HG02943 (cell line): ENCODE measurements at regions not wholly inside any gene's neighbourhood (a gene's known extent, or its start where the extent isn't known, plus 50 kb on each side); places are given as distances from the start of the nearest gene placed in this dataset.
"Not testable (repeated sequence)": the region's sequence is repeated elsewhere in the genome, so short reads cannot be mapped to it uniquely, and the experiment has no call there.

ENCODE experiments used
- ATAC-seq: cut with Tn5 transposase; IDR thresholded peaks from one replicate; pipeline ENCODE4 v1.9.1; 2021; ENCODE audit warnings: mild to moderate bottlenecking, low read depth, moderate library complexity; ENCODE audit not compliant: unreplicated experiment

DNA sequence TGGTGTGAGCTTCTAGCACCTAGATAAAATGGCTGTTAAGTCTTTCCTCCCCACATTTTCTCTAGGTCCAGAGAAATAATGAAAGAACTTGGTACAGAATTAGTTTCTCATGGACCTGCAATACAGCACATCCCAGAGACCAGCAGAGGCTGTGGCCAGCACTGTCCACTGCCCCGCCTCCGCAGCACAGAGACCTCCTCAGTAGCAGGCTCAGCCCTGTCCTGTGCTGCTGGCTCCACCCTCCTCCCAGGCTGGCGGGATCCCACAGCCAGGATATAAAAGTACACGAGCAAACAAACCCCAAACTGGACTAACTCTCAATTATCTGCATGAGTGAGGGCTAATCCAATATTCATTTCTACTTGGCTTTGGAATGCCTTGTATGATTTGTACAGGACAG is 401.5 kb downstream of the RPS6KC1 start:
- no peak for ATAC-seq

GRCh38 chr1:213457186-213457585 is 406.1 kb downstream of the RPS6KC1 start:
- no peak for ATAC-seq

- ATAC-seq = no peak
Measured at GRCh38 chr1:213457733-213458132, 406.7 kb downstream of the RPS6KC1 start.

DNA sequence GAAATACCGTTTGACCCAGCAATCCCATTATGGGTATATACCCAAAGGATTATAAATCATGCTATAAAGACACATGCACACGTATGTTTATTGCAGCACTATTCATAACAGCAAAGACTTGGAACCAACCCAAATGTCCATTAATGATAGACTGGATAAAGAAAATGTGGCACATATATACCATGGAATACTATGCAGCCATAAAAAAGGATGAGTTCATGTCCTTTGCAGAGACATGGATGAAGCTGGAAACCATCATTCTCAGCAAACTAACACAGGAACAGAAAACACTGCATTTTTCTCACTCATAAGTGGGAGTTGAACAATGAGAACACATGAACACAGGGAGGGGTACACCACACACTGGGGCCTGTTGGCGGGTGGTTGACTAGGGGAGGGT is 411.3 kb downstream of the RPS6KC1 start:
- ATAC-seq = not testable (repeated sequence)

GRCh38 chr1:213464786-213465460 is 413.9 kb downstream of the RPS6KC1 start:
- no peak for ATAC-seq

- no peak for ATAC-seq
Measured at GRCh38 chr1:213466541-213466940, 415.5 kb downstream of the RPS6KC1 start.

- ATAC-seq = no peak
Measured at GRCh38 chr1:213474054-213474453, 423.0 kb downstream of the RPS6KC1 start.

- ATAC-seq = no peak
Measured at GRCh38 chr1:213481395-213481794, 430.4 kb downstream of the RPS6KC1 start.

GRCh38 chr1:213484333-213484732 is 433.3 kb downstream of the RPS6KC1 start:
- no peak for ATAC-seq

GRCh38 chr1:213484758-213485157 is 433.7 kb downstream of the RPS6KC1 start:
- no peak for ATAC-seq

DNA sequence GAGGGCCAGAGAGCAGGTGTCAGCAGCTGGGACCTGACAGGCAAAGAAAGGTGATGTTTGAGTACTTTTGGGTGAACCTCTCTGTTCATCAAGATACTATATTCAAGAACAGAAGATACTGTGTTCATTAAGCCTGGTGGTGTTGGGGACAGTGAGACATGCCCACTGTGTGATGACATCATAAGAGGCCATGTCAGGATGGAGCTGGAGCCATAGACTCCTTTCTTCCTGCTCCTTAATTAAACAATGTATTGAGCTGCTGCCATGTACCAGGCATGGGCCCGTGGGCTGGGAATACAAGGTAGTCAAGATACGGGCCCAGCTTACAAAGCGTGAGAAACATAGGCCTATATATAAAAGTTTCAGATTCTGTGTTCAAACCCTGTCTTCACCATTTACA is 435.4 kb downstream of the RPS6KC1 start:
- ATAC-seq = no peak

DNA sequence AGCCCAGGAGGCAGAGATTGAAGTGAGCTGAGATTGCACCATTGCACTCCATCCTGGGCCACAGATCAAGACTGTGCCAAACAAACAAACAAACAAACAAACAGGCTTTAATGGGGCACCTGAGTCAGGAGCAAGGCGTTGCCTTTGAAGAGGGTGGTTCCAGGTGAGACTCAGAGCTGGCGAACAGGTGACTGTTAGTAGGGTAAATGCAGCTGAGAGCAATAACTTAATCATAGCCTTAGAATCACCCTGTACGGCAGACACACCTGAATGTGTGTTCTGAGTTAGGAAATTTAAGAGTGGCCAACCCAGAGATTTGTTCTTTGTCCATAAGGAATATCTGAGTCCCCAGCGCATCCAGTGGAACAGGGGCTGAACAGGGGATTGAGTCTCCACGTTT is 440.4 kb downstream of the RPS6KC1 start:
- ATAC-seq = no peak

GRCh38 chr1:213492161-213493041 is 441.4 kb downstream of the RPS6KC1 start:
- no peak for ATAC-seq

- ATAC-seq = no peak
Measured at GRCh38 chr1:213499444-213499843, 448.4 kb downstream of the RPS6KC1 start.

- ATAC-seq = no peak
Measured at GRCh38 chr1:213507472-213508223, 456.6 kb downstream of the RPS6KC1 start.

DNA sequence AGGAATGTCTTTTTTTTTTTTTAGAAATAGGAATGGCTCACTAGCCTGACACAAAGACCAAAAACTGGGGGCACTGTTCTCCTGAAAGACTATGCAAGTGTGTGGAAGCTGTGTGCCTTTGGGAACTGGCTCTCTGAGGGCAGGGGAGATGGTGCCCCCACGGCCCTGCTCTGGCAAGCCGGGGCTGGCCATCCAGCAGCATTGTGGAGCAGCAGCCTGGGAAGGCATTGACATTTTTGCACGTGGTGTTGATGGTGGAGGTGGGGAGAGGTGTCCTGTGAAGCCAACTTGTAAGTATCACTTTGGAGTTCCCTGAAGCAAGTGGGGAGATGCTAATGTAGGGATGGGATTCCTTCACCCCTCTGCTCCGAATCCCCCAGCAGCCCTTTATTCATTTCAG is 460.1 kb downstream of the RPS6KC1 start:
- ATAC-seq = no peak

GRCh38 chr1:213512316-213512715 is 461.3 kb downstream of the RPS6KC1 start:
- ATAC-seq = no peak

DNA sequence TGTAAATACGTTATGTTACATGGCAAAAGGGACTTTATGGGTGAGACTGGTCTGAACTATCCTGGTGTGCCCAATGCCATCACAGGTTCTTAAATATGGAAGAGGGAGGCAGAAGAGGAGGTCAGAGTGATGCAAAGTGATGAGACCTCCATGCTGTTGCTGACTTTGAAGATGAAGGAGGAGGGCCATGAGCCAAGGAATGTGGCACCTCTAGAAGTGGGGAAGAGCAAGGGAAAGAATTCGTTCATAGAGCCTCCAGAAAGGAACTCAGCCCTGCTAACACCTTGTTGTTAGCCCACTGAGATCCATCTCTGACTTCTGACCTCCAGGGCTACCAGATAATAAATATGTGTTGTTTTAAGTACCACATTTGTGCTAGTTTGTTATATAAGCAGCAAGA is 462.0 kb downstream of the RPS6KC1 start:
- no peak for ATAC-seq

DNA sequence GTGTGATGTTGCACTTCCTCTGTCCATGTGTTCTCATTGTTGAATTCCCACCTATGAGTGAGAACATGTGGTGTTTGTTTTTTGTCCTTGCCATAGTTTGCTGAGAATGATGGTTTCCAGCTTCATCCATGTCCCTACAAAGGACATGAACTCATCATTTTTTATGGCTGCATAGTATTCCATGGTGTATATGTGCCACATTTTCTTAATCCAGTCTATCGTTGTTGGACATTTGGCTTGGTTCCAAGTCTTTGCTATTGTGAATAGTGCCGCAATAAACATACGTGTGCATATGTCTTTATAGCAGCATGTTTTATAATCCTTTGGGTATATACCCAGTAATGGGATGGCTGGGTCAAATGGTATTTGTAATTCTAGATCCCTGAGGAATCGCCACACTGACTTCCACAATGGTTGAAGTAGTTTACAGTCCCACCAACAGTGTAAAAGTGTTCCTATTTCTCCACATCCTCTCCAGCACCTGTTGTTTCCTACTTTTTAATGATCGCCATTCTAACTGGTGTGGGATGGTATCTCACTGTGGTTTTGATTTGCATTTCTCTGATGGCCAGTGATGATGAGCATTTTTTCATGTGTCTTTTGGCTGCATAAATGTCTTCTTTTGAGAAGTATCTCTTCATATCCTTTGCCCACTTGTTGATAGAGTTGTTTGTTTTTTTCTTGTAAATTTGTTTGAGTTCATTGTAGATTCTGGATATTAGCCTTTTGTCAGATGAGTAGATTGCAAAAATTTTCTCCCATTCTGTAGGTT is 463.6 kb downstream of the RPS6KC1 start:
- ATAC-seq = not testable (repeated sequence)

- no peak for ATAC-seq
Measured at GRCh38 chr1:213519098-213519497, 468.1 kb downstream of the RPS6KC1 start.
